PC-3 (cell line): ENCODE measurements at regions not wholly inside any gene's neighbourhood (a gene's known extent, or its start where the extent isn't known, plus 50 kb on each side); places are given as distances from the start of the nearest gene placed in this dataset.

Experiments
- CTCF ChIP-seq: fragments of 300-600 bp; sonication (generic); conservative IDR thresholded peaks from 2 replicates; pipeline ENCODE4 v1.5.1; 2017; ENCODE audit warnings: antibody characterized with exemption, low read depth, mild to moderate bottlenecking, low read length
- EZH2 ChIP-seq: fragments of 300-600 bp; sonication (generic); IDR thresholded peaks from one replicate; pipeline ENCODE4 v1.6.1; 2017; ENCODE audit warnings: antibody characterized with exemption, mild to moderate bottlenecking, low read length; ENCODE audit not compliant: unreplicated experiment
- EZH2phosphoT487 ChIP-seq: fragments of 300-600 bp; sonication (generic); IDR thresholded peaks from 2 replicates; pipeline ENCODE4 v1.6.1; 2018; ENCODE audit warnings: mild to moderate bottlenecking, antibody characterized with exemption, low read length, borderline replicate concordance

- TF ChIP-seq CTCF (no peak), EZH2phosphoT487 (no peak), EZH2 (no peak)
These were observed 188.9 kb downstream of the BCR start for GRCh38 chr22:23369054-23369685.
